COLO829 (cell line): ENCODE measurements at regions not wholly inside any gene's neighbourhood (a gene's known extent, or its start where the extent isn't known, plus 50 kb on each side); places are given as distances from the start of the nearest gene placed in this dataset.

Experiments used
- DNase-seq: peaks from one replicate; pipeline ENCODE4 v3.0.0; 2012; ENCODE audit warnings: low spot score

DNA sequence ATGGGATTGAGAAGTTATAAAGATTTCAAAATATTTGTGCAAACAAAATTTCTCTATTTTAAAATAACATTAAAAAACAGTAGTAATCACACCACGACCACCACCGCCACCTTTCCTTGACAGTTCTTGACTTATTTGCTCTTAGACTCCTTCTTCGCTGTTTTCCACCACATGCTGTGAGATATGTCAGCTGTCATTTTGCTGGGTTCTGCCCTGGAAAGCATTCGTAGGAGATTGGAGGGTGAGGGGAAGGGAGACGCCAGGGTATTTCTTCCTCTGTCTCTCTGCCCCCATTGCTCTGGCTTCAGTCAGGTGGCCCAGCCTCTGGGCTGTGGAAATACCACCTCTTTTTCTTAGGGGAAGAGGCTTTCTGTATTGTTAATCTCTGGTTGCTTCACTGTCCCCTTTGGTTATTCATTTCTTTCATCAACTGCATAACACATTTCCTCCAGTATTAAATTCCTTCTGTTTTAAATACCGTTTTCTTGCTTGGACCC is 186.2 kb downstream of the NEDD1 start:
- no peak for DNase-seq

DNA sequence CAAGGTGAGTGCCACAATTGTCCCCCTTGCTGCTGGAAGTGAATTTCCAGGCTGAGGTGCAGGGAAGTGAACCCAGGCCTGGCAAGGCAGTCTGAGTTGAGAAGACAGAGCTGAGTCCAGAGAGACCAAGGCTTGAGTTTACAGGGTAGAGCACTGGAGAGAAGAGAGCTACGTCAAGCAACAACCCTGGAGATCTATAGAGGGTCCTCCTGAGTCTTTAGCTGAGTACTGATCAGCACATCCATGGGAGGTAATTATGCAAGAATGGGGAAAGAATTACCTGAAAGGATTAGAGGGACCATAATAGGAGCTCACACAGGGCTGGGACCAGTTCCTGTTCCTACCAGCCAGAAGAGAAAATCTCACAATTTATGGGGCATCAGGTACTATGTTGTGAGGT is 190.7 kb downstream of the NEDD1 start:
- no peak for DNase-seq

DNA sequence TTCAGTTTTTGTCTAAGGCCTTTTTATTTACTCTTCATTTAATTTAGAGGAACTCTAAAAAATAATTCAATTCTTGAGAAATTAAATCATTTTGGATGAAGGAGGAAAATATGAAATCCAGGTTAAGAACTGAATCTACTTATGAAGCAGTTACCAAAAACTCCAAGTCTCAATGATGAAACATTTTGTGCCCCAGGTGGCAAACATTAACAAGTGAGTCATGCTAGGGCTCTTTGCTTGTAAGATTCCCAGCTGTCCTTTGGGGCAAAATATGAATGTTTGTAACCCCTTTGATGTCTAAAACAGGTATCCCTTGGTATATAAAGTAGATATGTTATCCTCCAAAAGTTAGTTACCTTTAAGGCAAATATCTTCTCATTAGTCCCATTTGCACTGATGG is 202.4 kb downstream of the NEDD1 start:
- no peak for DNase-seq

DNA sequence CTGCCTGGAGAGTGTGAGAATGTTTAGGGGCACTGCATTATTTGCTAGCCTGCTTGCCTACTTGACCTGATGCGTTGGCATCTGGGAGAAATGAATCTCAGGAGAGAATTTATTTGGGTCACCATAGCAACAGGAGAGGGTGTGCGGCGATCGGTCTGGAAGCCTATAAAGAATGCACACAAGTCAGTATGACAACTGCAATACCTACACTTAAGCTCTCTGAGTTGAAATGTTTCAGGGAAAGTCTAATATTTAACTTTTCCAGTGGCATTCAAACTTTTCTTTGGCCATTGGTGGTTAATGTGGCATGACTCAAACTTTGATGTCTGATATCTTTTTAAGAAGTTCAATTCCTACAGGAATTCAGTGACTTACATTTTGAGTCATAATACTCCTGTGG is 205.1 kb downstream of the NEDD1 start:
- DNase-seq, result no peak

DNA sequence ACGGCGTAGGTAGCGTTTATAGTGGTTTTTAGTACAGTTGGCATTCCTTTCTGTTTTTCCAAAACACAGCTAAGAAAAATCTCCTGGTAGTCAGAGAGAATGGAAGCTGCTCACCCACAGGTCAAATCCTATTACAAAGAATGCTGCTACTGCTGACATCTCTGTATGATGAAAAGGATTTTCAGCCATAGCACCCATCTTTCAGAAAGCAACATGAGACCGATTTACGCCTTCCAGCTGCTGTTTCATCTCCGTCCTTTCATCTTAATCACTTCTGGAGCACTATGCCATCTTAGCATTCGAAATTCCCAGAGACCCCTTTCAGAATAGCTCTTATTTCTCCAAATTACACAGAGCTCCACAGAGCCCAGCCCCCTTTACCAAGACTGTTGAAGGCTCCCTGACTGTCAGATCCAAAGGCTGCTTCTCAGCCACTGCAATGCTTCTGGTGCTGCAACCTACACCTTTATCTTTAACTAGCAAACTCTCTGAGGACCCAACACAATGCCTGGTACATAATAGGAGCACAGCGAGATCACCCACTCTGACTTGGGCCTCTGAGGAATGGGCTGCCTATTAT is 211.8 kb downstream of the NEDD1 start:
- DNase-seq, result no peak

DNA sequence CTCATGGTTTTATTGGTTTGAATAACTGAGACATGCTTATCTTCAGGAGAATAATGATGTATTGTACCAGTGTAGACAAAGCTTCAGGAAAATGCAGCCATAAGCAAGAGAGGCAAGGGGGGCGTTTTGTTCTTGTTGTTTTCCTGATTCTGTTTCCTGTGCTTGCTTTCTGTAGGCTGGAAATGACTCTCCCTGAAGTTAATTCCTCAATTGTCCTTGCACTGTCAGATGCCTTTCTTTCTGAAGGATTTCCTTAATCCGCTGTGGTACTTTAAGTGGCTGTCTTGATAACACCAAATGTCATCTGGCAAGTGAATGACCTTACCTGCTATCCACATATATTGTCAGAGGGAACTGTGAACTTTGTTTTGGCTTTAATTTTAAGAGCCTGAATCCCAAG is 220.0 kb downstream of the NEDD1 start:
- DNase-seq, result no peak

DNA sequence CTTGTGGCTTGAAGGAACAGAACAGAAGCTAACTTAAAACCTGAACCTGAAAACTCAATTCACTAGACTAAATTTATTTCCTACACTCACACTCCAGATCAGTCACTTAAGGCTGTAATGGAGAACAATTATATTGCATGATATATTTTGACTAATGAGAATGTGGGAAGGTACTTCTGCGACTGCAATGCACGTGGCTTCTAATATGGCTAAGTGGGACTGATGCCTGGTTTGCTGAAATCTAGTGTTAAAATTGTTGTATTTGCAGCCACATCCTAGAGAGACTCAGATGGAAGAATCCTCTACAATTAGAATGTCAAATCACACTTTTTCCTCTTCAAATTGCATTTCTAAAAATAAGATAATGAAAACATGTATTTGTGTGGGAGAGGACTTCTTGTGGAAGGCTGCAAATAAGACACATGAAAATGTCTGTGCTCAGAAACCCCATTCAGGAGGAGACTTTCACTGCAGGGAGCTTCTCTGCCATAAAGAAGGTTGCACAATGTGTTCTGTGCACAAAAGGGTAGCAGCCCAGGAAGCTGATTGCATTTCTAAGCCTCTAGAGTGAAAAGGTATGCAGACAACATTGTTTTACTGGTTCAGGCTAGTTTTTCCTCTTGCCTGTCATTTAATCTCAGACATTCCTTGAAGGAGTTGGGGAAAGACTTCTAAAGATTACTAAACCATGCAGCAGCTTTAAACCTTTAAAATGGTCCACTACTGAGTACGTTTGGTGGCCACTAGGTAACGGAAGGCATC is 224.3 kb downstream of the NEDD1 start:
- no peak for DNase-seq

DNA sequence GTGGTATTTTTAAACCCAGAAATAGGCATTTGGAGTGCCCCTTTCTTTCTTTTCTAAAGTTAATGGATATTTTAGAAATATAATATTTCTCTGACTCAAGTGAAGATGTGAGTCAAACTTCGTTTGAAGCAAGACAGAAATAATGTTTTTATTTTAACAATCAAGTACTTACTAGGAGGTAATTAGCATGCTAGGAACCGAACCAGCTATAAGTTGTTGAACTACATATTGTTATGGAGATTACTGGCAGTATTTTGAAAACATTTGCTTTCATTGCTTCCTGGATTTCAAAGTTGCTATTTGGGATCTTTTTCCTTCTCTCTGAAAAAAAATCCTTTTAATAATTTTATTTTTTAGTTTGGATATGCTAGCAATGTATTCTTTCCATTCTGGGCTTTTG is 225.2 kb downstream of the NEDD1 start:
- DNase-seq, result no peak

DNA sequence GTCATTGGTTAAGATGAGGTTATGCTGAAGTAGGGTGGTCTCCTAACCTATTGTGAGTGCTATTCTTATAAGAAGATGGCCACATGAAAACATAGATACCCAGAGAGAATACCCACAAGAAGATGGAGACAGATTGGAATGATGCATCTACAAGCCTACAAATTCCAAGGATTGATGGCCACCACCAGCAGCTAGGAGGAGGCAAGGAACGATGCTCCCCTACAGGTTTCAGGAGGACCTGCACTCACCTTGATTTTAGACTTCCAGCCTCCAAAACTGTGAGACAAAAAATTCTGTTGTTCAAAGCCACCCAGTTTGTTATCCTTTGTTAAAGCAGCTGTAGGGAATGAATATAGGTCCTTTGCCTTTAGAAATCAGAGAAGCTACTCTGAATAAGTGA is 227.4 kb downstream of the NEDD1 start:
- no peak for DNase-seq

DNA sequence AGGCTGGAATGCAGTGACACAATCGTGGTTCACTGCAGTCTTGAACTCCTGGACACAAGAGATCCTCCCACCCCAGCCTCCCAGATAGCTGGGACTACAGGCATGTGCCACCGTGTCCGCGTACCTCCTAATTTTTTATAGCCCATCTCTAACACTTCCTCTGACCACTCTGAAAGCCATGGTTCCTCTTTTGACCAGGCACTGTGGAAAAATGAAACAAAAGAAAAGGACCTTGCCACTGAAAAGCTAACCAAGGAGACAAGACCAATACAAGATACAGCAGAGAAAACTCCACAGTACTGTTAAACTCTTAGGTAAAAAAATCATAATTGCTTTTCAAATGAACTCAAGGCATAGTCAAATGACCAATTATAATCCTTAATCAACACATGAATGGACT is 233.3 kb downstream of the NEDD1 start:
- DNase-seq, result no peak

DNA sequence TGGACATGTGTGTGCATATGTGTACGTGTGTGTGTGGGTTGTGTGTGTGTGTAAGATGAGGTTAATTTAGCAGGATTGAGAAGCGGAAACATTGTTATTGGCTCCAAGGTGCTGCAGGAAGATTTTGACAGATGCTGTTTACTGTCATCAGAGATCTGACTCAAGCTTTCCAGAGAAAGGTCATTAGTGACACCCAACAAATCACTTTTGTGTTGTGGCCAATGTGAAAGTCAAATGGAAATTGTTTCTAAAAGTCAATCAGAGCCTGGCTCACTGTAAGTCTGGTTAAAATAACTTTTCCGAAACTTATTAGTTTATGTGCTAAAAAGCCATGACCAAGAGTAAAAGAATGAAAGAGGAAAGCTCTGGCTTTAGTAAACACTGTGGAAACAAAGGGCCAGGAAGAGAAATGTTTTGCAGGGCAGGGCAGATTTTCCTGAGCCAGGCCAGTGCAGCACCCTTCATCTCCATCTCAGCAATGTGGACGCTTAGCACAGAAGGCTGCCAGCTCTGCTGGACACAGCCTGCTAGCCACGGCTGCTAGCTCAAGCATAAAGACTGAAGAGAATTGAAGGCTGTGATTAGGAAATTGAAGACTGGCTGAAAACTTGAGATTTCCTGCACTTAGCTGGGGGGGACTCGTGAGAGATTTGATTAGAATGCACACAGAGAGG is 235.8 kb downstream of the NEDD1 start:
- DNase-seq, result no peak

DNA sequence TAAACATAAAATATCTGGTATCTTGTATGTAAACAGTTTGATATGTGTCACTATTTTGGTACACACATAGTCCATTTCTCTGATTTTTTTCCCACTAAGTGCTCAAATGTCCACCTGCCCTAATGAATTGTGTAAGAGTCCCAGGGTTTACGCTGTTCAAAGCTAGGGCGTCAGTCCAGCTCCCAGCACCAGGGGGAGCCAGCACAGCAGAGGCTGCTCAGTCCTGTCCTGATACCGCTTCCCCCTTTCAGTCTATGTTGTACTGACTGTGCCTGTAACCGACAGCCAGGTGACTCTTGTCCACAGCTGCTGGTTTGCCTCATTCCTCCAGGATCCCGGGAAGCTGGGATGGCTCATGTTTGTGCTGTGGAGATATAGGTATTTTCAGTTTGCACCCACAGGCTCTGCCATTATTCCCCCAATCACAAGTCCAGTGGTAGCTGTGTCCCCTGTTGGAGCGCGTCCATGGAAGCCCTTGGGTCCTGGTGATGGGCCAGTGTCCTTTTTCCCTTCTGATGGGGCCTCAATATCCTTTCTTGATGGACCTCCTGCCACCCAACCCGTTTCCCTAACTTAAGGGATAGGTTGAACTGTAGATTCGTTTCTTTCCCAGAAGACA is 242.0 kb downstream of the NEDD1 start:
- DNase-seq, result peak; percentile 42

DNA sequence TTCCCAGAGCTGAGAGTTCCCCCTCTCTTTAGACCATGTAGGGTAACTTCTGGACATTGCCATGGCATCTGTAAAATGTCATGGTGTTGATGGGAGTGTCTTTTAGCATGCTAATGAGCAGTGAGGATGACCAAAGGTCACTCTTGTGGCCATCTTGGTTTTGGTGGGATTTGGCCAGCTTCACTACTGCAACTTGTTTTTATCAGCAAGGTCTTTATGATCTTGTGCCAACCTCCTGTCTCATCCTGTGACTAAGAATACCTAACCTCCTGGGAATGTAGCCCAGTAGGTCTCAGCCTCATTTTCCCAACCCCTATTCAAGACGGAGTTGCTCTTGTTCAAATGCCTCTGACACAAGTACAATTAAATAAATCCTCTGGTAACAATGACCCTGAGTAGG is 244.4 kb downstream of the NEDD1 start:
- no peak for DNase-seq

DNA sequence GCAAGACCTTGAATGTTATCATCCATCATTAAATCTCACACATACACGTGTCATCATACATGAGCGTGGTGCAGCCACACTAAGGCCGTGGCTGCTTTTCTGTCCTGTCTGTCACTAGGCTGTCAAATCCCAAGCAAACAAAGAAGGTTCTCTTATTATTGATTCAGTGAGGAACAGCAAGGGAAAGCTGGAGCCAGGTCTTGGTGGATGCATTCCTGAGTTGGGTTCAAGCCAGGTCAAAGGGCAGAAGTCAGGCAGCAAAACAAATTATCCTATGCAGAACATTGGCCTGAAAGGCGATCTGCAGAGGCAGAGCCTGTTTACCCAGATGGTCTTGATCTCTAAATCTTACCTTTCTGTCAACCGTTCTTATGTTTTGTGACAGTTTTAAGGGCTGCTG is 252.3 kb downstream of the NEDD1 start:
- no peak for DNase-seq

DNA sequence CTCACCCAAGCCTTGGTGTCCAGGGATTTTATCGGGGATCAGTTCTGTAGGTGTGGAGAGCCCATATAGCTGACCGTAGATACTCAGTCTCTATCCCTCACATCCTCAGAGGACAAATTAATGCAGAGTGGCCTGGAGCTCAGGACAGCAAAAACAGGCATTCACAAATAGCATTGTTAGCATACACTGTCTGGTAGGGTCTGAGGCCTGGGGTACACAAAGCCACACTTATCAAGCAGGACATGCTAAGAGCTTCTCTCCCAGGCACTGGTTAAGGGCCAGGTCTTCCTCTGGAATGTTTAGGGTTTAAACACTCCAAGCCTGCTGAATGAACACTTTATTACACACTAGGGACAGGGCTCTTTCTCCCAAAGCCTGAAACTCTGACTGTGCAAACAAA is 253.2 kb downstream of the NEDD1 start:
- DNase-seq, result no peak

DNA sequence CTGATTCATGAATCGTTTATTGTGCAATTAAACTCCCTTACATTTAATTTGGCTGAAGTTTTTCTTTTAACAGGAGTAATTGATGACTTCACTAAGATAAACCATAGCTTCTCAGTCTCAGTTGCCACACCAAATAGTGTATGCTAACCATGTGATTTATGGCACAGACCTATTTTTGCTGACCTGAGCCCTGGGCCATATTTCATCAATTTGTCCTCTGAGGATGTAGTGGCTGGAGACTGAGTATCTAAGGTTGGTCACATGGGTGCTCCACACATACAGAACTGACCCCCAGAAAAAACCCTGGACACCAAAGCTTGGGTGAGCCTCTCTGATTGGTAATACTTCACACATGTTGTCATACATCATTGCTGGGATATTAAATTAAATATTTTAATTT is 255.1 kb downstream of the NEDD1 start:
- DNase-seq, result no peak

DNA sequence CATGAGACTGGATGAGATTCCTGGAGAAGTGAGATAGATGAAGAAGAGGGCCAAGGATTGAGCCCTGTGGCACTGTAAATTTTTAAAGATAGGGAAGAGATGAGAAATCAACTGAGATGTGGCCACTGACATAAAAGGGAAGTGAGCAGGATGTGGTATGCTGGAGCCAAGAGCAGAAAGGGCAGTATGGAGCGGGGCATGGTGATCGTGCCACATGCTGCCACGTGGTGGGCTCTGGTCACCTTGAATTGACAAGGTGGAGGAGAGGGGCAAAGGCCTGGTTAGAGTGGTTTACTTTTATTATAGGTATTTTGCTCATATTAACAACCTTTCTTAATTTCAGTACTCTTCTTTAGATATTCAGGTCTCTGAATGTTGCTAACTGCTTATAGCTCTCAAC is 257.9 kb downstream of the NEDD1 start:
- DNase-seq, result no peak

DNA sequence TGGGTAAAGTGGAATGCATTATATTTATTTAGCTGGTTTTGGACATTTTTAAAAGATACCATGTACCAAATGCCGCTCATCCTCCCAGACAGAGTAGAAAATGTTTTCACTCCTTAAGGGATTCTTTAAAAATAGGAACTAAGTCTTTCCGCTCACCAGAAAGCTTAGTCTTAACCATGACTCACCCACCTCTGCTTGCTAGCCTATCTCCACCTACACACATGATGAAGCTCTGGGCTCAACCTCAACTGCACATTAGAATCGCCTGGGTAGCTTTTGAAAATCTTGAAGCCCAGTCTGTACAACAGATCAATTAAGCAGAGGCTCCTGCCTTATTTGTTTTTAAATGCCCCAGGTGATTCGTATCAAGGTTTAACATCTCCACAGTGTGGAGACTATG is 260.5 kb downstream of the NEDD1 start:
- DNase-seq, result no peak

DNA sequence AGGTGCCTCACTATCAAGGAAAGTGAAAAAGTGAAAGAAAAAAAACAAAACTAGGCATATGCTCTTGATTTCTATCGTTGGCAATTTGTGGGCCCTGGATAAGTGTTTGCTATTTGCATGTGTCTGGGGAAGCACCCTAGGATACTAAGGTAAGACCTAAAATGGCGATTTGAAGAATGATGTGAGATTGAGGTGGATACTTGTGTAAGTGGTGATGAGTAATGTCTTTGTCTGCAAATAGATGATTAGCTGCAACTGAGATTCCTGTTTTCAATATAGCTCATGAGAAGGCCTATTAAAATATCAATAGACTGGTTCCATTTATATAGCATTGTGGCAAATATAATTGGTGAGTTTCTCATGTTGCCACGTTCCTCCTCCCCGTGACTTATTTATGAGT is 261.7 kb downstream of the NEDD1 start:
- no peak for DNase-seq

DNA sequence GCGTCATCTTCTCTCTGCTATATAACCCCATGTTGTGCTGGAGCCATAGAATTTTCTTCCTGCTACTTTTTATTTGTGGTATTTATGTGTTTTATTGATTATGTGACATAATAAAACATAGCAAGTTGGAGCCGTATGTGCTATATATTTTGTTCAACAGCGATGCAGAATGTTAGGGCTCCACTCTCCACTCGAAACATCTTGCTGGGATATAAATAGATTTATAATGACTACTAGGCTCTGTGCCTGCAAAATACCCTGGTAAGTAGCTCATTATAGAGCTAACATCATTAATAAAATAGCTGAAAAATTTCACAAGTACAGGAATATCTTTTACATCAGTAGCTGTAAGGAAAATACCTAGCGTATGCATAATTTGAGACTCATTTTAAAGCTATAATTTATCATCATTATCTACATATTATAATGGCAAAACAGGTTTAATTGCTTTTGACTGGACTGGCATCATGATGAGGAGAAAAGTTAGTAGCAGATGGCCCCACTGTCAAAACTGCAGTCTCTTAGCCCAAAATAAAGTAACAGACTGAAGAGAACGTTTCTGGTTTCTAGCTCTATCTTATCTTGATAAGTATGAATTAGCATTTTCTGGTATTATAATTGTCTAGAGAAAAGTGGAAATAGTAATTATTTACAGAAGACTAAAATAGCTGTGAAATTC is 263.0 kb downstream of the NEDD1 start:
- no peak for DNase-seq

DNA sequence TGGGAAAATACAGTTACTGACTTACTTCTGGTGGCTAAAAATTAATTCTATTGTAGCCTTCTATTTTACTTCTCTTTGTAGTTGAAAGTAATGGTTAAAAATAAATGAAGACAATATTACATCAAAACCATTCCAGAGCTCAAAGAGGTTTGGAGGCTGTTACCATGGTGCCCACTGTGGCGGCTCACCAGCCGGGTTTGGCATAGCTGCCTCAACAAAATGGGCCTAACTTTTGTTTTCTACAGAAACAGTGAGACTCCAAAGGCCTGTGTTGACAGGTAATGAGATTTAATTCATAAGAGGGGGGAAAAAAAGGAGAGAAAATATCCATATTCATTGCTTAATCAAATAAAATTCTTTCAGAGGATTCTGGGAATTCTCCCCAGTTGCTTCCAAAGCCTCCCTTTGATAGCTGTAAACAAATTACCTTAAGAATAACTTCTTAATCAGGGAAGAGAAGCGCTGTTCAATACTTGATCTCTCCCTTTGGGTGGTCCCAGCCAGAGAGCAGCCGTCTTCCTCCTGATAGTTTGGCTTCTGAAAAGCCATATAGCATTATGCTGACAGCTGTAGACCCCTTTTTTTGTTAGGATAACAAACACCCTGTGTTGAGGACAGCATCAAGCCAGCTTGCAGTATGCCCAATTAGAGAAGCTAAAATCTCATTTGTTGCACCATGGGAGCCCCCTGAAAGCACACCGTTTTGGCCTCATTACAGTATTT is 266.8 kb downstream of the NEDD1 start:
- DNase-seq, result no peak

DNA sequence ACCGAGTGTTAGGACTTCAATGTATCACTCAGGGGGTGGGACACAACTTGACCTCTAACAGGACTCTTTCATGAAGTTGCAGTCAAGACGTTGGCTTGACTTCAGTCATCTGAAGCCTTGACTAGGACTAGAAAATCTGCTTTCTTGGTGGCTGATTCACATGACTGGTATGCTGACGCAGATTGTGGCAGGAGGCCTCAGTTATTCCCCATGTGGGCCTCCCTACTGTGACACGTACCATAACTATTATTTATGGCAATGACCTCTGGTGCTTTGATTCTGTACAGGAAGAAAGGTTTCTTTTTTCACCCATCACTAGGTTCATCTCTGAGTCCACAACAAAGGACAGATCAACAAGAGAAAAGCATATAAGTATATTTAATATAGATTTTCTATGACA is 270.4 kb downstream of the NEDD1 start:
- DNase-seq, result no peak
